HG02798 (cell line): ENCODE measurements at regions not wholly inside any gene's neighbourhood (a gene's known extent, or its start where the extent isn't known, plus 50 kb on each side); places are given as distances from the start of the nearest gene placed in this dataset.
"Not testable (repeated sequence)": the region's sequence is repeated elsewhere in the genome, so short reads cannot be mapped to it uniquely, and the experiment has no call there.

Experiments used
- ATAC-seq: cut with Tn5 transposase; IDR thresholded peaks from one replicate; pipeline ENCODE4 v1.9.1; 2021; ENCODE audit warnings: mild to moderate bottlenecking; ENCODE audit not compliant: unreplicated experiment, poor library complexity

DNA sequence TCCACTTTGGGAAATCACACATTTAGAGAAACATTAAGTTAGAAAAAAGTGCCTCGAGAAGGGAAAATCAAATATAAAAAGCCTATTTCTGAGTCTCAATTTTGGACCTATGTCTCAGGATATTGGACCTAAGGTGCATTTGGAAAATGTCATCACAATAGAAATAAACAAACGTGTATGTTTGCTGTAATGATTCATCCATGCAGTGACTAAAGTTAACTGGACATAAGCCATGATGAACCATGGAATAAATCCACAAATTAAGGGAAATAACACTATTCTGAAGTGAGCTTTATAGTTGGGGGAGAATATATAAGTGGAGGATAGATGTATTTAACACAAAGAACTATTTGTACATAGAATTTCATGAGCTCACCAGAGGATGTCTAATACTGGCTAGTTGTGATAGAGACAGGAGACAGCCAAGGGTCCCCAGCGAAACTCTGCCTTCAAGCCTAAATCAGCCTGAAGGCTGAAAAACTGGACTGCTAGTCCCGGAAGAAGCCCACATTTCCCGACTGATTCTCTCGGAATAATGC lies 963.3 kb upstream of the SPRY2 start:
- ATAC-seq, result no peak

- no peak for ATAC-seq
Observed at GRCh38 chr13:81302677-81303076, 961.8 kb upstream of the SPRY2 start.

DNA sequence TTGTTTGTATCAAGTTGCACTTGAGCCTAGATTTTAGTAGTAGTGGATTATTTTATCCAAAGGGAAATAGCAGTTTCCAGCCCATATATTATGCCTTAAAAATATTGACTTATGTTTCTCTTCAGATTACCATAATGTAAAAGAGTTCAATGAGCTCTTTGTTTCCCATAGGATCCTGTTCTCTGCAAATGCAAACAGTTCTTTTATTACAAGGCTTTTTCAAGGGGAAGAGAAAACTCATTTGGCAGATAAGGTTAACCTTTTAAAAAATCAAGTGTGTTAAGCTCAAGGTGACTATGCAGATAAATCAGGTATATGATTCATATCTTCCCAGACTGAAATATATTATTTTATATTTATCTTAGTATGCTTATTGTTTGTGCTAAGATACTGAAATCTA lies 961.2 kb upstream of the SPRY2 start:
- ATAC-seq, result no peak

GRCh38 chr13:81295177-81295576 lies 954.3 kb upstream of the SPRY2 start:
- ATAC-seq, result no peak

DNA sequence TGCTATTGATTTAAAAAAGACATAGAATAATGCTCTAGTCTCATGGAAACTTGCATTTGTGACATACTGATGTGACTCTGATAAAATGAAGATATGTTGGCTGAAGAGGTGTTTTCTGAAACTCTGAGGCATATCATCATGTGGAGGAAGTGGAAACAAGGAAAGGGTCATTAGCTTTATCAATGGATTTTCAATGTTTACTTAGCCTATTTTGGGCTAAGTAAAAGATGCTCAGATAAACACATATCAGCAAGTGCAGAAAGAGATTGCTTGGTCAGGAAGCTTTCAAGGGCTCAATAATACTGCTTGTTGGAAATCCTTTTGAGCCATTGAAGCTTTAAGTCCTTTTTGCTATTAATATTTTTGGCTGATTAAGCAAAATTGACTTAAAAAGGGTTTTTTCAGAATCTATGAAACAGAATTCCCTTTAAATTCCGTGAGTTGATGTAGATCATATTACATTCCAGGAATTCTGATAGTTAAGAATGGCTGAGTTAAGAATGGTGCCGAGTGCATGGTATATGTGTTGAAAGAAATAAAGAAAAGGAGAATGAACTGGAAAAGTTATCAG lies 952.8 kb upstream of the SPRY2 start:
- ATAC-seq, result no peak

- no peak for ATAC-seq
Observed at GRCh38 chr13:81283561-81283960, 942.6 kb upstream of the SPRY2 start.

DNA sequence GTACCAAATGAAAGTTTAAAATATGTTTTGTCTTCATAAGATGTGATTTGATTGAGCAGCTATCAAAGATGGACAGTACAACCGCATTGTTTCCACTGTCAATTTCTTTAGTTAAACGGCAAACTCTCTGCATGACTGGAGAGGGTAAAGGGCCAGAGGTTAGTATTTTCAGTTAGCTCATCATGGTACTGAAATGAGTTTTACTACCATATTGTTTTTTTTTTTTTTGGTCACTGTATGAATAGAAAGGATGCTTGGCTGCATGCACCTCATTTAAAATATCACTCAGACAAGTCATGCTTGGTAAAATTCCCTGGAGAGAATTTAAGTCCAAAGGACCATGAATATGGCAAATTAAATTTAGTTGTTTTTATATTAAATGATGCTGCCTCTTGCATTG lies 942.1 kb upstream of the SPRY2 start:
- ATAC-seq, result no peak

DNA sequence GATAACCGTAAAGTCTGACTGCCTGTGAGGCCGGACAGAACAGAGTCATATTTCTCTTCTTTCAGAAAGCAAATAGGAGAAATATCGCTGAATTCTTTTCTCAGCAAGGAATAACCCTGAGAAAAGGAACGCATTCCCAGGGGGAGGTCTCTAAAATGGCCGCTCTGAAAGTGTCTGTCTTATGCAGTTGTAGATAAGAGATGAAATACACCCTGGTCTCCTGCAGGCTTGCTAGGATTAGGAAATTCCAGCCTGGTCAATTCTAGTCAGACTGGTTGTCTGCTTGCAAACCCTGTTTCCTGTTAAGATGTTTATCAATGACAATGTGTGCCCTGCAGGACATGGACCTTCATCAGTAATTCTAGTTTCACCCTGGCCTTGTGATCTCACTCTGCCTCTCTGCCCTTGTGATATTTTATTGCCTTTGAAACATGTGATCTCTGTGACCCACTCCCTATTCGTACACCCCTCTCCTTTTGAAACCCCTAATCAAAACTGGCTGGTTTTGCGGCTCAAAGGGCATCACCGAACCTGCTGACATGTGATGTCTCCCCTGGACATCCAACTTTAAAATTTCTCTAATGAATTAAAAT lies 934.8 kb upstream of the SPRY2 start:
- ATAC-seq, result no peak

- ATAC-seq, result no peak
Observed at GRCh38 chr13:81247711-81248110, 906.8 kb upstream of the SPRY2 start.

DNA sequence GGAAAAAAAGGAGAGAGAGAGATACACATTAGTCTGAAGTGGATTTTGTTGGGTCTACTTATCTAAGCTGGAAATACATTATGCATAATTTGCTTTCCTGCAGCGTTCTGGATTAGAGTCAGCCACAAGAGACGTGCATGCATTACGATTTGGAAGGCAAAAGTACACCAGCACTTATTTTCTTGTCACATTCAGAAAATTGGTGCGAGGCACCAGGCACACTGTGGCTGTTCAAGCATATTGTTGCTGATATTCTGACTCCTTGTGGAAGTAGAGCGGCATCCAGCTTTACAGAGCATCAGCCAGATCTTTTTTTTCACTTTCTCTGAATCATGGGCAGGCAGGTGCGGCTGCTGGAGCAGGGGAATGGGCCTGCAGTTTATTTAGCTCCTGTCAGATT lies 905.6 kb upstream of the SPRY2 start:
- no peak for ATAC-seq

DNA sequence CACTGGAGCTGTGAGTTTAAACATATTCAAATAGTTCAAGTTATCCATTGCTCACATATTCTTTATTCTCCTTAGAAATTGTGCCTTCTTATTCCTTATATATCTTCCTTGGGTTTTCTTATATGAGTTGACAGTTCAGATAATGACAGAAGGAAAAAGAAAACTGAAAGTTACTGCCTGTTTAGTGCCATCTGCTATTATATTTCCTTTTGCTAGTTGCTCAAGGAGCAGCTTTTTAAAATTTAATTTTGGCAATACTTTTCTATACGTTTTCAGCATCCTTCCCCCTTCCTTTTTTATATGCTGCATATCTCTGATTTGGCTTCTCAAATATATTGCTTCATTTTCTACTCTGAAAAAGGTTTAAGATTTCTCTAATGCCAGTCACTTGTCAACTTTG lies 903.1 kb upstream of the SPRY2 start:
- no peak for ATAC-seq

GRCh38 chr13:81230386-81230785 lies 889.5 kb upstream of the SPRY2 start:
- ATAC-seq, result no peak

DNA sequence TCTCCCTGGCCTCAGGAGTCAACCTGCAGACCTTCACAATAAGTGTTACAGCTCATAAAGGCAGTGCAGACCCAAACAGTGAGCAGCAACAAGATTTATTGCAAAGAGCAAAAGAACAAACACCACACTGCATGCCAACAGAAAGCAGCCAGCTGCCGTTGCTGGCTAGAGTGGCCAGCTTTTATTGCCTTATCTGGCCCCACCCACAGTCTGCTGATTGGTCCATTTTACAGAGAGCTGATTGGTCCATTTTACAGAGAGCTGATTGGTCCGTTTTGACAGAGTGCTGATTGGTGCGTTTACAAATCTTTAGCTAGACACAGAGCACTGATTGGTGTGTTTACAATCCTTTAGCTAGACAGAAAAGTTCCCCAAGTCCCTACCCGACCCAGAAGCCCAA lies 885.9 kb upstream of the SPRY2 start:
- not testable (repeated sequence) for ATAC-seq

- no peak for ATAC-seq
Observed at GRCh38 chr13:81224209-81224833, 883.4 kb upstream of the SPRY2 start.

DNA sequence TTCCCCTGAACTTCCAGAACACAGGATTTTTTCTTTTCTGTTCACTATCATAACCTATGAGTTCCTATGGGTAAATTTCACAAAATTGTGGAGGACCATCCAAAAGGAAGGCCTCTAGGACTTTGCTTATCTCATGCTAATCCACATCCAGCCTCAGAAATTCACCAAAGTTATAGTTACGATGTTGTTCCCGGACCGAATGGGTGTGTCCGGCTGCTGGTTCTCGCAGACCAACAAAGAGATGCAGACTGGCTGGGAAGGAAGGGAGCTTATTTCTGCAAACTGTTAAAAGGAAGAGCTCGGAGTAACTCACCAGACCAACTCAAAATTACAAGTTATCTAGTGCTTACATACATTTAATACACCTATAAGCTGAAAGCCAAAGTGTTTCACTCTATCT lies 882.9 kb upstream of the SPRY2 start:
- ATAC-seq, result no peak

DNA sequence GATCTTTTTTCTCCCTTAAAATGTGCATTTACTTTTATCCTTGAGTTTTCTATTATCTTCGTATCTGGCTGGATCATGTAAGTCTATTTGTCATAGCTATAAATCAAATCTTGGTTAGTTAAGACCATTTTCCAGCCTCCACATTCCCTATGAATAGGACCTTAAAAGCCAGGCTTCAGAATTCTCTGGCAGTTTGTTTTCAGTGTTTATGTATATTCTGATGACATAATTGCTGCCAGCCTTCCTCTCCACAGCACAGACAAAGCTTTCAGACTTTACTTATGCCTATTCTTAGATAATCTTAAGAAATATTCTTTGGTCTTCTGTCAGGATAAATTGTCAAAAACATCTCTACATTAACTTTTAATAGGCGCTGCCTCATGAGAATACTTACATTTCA lies 870.8 kb upstream of the SPRY2 start:
- ATAC-seq, result no peak

- no peak for ATAC-seq
Observed at GRCh38 chr13:81207636-81208035, 866.7 kb upstream of the SPRY2 start.

- ATAC-seq, result no peak
Observed at GRCh38 chr13:81207231-81207630, 866.3 kb upstream of the SPRY2 start.

DNA sequence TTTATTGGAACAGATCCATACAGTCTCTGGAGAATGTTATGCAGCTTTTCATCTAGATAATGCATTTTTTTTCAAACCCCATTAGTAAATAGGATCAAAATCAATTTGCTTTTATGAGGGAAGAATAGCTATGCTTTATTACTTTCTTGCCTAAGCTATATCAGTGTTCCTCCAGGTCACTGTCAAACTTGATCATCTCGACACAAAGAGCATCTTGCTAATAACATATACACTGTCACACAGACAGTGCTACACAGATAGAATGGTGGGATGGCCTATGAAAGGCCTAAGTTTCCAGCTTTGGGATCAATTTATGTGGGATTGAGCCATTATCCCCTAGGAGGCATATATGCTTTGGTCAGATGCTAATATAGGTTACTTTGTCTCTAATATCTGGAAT lies 862.9 kb upstream of the SPRY2 start:
- no peak for ATAC-seq

DNA sequence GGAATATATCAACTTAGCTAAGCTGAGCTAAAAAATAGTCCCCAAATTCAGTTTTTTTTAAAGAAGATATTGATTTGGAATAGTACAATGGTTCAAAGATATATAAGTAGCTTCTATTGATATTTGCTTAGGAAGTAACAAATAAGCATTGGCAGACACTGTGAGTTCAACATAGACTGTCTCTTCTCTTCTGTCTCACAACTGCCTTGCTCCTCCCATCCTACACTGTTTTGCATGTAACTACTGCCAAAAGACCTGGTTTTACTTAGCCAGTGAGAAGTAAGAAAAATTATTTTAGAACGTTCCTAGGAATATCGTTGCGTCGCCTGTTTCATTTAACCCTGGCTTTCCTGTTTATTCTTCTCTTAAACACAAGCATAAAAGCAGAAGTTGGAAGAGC lies 859.0 kb upstream of the SPRY2 start:
- no peak for ATAC-seq

DNA sequence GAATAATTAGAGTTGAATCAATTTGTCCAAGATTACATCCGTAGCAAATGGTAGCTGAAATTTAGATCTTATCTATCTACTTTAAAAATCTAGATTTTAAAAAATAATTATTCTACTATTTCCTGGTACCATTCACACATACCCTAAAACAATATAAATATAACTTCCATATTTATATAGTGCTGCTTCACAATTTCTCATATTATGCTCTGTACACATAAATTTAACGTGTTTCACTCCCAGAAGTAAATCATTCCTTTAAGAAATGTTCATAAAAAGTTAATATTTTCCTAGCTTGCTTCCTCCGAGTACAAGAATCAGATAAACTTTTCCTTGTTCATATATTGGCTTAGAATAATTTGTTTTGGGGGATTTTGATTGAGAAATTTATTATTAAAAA lies 857.0 kb upstream of the SPRY2 start:
- no peak for ATAC-seq

DNA sequence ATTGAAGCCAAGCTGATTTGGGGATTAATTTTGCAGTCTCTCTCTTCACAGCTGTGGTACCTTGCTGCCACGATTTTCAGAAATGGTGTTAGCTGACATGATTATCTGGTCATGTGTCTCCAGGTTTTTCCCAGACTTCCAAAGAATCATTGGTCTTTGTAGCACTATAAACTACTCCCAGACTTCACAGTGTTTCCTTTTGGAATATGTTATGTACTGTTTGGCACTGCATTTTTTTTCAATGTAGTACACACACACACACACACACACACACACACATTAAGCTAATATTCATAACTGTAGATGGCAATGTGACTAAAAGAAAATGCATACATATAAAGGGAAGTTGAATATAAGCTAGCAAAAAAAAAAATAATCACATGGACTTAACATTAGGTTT lies 856.6 kb upstream of the SPRY2 start:
- no peak for ATAC-seq
